ENCODE measurements at regions not wholly inside any gene's neighbourhood (a gene's known extent, or its start where the extent isn't known, plus 50 kb on each side); places are given as distances from the start of the nearest gene placed in this dataset.

DNA sequence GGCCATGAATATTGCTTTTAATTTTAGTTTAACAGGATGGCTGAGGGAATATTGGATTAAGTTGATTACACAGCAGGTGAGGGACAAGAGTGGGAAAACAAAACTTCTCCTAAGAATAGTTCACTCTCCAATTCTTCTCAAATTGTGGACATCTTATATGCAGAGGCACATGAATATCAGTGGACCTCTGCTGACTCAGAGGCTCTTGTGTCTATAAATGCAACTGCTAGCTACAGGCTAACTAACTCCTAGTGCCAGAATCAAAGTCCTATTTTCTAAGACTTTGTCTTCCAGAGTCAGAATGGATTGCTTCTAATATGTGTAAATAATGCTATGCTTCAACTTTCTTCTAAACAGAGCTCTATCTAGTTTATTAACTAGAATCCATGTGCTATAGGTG lies 175.8 kb downstream of the IL15 start:
- Mint-ChIP-seq H3K27ac (ENCODE audit: low read depth) (no peak overlapping the region), H3K9me3 (no peaks in the 10 kb centered on the region), H3K27me3 (peaks cover 52% of the 10 kb centered on the region), H3K4me1 (no peaks in the 10 kb centered on the region), H3K36me3 (ENCODE audit: insufficient read depth) (no peaks in the 10 kb centered on the region), H3K4me3 (no peak overlapping the region)
- no peak for ATAC-seq (replicated peaks; ENCODE audit: extremely low read depth, poor library complexity, severe bottlenecking)
- DNase-seq (ENCODE audit: low spot score in 2 of 2) = no peak

GRCh38 chr4:141814499-141814898 lies 178.1 kb downstream of the IL15 start:
- no peaks in the 10 kb centered on the region for H3K36me3 Mint-ChIP-seq (ENCODE audit: insufficient read depth)
- no peak for DNase-seq (ENCODE audit: low spot score in 2 of 2)
- no peak overlapping the region for H3K27ac Mint-ChIP-seq (ENCODE audit: low read depth)
- H3K4me1 Mint-ChIP-seq = no peaks in the 10 kb centered on the region
- H3K9me3 Mint-ChIP-seq = no peaks in the 10 kb centered on the region
- ATAC-seq (replicated peaks; ENCODE audit: extremely low read depth, poor library complexity, severe bottlenecking) = no peak
- no peak overlapping the region for H3K4me3 Mint-ChIP-seq
- H3K27me3 Mint-ChIP-seq = peaks cover 63% of the 10 kb centered on the region

GRCh38 chr4:141815646-141816045 lies 179.3 kb downstream of the IL15 start:
- ATAC-seq (replicated peaks; ENCODE audit: extremely low read depth, poor library complexity, severe bottlenecking) = no peak
- Mint-ChIP-seq H3K4me3 (no peak overlapping the region), H3K27ac (ENCODE audit: low read depth) (no peak overlapping the region)

GRCh38 chr4:141826260-141826659 lies 189.9 kb downstream of the IL15 start:
- H3K9me3 Mint-ChIP-seq = peaks cover 4% of the 10 kb centered on the region
- H3K36me3 Mint-ChIP-seq (ENCODE audit: insufficient read depth) = no peaks in the 10 kb centered on the region
- ATAC-seq (replicated peaks; ENCODE audit: extremely low read depth, poor library complexity, severe bottlenecking) (no peak), DNase-seq (ENCODE audit: low spot score in 2 of 2) (no peak)
- H3K4me1 Mint-ChIP-seq = no peaks in the 10 kb centered on the region
- H3K4me3 Mint-ChIP-seq = no peak overlapping the region
- no peak overlapping the region for H3K27ac Mint-ChIP-seq (ENCODE audit: low read depth)
- no peaks in the 10 kb centered on the region for H3K27me3 Mint-ChIP-seq

More at GRCh38 chr4:141815646-141816045, 179.3 kb downstream of the IL15 start:
- Mint-ChIP-seq H3K36me3 (ENCODE audit: insufficient read depth) (no peaks in the 10 kb centered on the region), H3K4me1 (no peaks in the 10 kb centered on the region), H3K9me3 (no peaks in the 10 kb centered on the region), H3K27me3 (peaks cover 59% of the 10 kb centered on the region)
- no peak for DNase-seq (ENCODE audit: low spot score in 2 of 2)

GRCh38 chr4:141833209-141833608 lies 196.8 kb downstream of the IL15 start:
- no peaks in the 10 kb centered on the region for H3K4me1 Mint-ChIP-seq
- ATAC-seq (replicated peaks; ENCODE audit: extremely low read depth, poor library complexity, severe bottlenecking) (no peak), DNase-seq (ENCODE audit: low spot score in 2 of 2) (no peak)
- no peaks in the 10 kb centered on the region for H3K36me3 Mint-ChIP-seq (ENCODE audit: insufficient read depth)
- H3K9me3 Mint-ChIP-seq = no peaks in the 10 kb centered on the region
- no peak overlapping the region for H3K27ac Mint-ChIP-seq (ENCODE audit: low read depth)
- H3K27me3 Mint-ChIP-seq = peaks cover 10% of the 10 kb centered on the region
- no peak overlapping the region for H3K4me3 Mint-ChIP-seq

DNA sequence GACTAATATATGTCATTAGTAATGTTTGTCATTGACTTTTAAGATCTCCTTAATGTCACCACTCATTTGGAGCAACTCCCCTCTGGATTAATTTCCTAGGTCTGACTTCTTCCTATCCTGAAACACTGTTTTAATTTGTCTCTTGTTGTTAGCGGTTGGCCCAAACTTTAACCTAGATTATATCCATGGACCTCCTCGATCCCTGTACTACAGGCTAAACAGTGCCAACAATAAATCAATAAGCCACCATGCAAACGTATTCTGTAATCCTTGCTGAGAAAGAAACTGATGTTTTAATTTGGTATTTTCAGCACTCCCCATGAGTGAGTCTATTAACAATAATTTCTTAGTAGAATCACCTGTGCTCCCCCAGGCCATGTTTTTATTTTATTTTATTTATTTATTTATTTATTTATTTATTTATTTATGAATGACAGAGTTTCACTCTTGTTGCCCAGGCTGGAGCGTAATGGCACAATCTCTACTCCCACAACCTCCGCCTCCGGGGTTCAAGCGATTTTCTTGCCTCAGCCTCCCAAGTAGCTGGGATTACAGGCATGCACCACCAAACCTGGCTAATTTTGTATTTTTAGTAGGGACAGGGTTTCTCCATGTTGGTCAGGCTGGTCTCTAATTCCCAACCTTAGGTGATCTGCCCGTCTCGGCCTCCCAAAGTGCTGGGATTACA lies 204.1 kb downstream of the IL15 start:
- no peak overlapping the region for H3K27ac Mint-ChIP-seq (ENCODE audit: low read depth)
- H3K4me1 Mint-ChIP-seq = no peaks in the 10 kb centered on the region
- H3K9me3 Mint-ChIP-seq = no peaks in the 10 kb centered on the region
- ATAC-seq (replicated peaks; ENCODE audit: extremely low read depth, poor library complexity, severe bottlenecking) = no peak
- no peak for DNase-seq (ENCODE audit: low spot score in 2 of 2)
- no peaks in the 10 kb centered on the region for H3K36me3 Mint-ChIP-seq (ENCODE audit: insufficient read depth)
- no peak overlapping the region for H3K4me3 Mint-ChIP-seq
- no peaks in the 10 kb centered on the region for H3K27me3 Mint-ChIP-seq

GRCh38 chr4:141843136-141843535 lies 206.8 kb downstream of the IL15 start:
- DNase-seq (ENCODE audit: low spot score in 2 of 2) (no peak), ATAC-seq (replicated peaks; ENCODE audit: extremely low read depth, poor library complexity, severe bottlenecking) (no peak)
- Mint-ChIP-seq H3K4me3 (no peak overlapping the region), H3K4me1 (no peaks in the 10 kb centered on the region), H3K27ac (ENCODE audit: low read depth) (no peak overlapping the region), H3K9me3 (no peaks in the 10 kb centered on the region), H3K36me3 (ENCODE audit: insufficient read depth) (no peaks in the 10 kb centered on the region), H3K27me3 (no peaks in the 10 kb centered on the region)

DNA sequence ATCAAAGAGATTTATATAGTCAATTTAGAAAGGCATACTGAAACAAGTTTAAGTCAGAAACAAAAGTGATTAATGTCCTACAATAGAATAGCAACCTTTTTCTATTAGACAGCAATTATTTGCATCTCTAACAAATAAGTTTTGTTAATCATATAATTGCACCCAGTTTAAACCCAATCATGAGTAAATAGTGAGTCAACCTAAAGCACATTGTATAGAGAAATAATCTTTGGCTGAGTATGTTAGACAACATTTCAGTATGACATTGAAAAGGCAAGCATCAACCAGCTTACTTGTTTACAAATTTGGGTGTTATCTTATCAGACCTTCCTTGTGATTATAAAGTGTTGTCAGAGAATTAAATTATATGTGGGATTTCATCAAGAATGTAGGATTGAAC lies 209.5 kb downstream of the IL15 start:
- Mint-ChIP-seq H3K4me3 (no peak overlapping the region), H3K27ac (ENCODE audit: low read depth) (no peak overlapping the region), H3K36me3 (ENCODE audit: insufficient read depth) (no peaks in the 10 kb centered on the region), H3K4me1 (no peaks in the 10 kb centered on the region), H3K27me3 (peaks cover 9% of the 10 kb centered on the region), H3K9me3 (no peaks in the 10 kb centered on the region)
- DNase-seq (ENCODE audit: low spot score in 2 of 2) (no peak), ATAC-seq (replicated peaks; ENCODE audit: extremely low read depth, poor library complexity, severe bottlenecking) (no peak)

GRCh38 chr4:141849367-141849766 lies 213.0 kb downstream of the IL15 start:
- Mint-ChIP-seq H3K9me3 (no peaks in the 10 kb centered on the region), H3K27me3 (peaks cover 9% of the 10 kb centered on the region), H3K27ac (ENCODE audit: low read depth) (no peak overlapping the region), H3K36me3 (ENCODE audit: insufficient read depth) (peaks cover 2% of the 10 kb centered on the region), H3K4me1 (no peaks in the 10 kb centered on the region), H3K4me3 (no peak overlapping the region)
- ATAC-seq (replicated peaks; ENCODE audit: extremely low read depth, poor library complexity, severe bottlenecking) (no peak), DNase-seq (ENCODE audit: low spot score in 2 of 2) (no peak)

DNA sequence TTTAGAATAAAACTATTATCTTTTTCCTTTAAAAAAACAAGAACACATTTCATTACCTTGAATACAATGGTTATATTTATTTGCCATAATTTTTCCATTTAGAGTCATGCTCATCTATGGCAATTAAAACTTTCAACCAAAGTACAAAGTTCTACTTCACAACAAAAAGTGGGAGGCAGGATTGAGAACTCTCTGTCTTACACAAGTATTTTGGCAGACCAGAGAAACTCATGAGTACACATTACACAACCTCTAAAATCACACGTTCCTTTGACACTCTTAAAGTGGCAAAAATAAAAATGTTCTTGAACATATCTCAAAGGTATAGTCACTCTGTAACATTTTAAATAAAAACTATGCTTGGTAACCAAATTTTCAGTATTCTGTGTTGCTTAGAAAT lies 213.4 kb downstream of the IL15 start:
- ATAC-seq (replicated peaks; ENCODE audit: extremely low read depth, poor library complexity, severe bottlenecking) (no peak), DNase-seq (ENCODE audit: low spot score in 2 of 2) (no peak)
- H3K4me3 Mint-ChIP-seq = no peak overlapping the region
- H3K27ac Mint-ChIP-seq (ENCODE audit: low read depth) = no peak overlapping the region
- no peaks in the 10 kb centered on the region for H3K4me1 Mint-ChIP-seq
- peaks cover 2% of the 10 kb centered on the region for H3K36me3 Mint-ChIP-seq (ENCODE audit: insufficient read depth)
- peaks cover 9% of the 10 kb centered on the region for H3K27me3 Mint-ChIP-seq
- no peaks in the 10 kb centered on the region for H3K9me3 Mint-ChIP-seq

- H3K27ac Mint-ChIP-seq (ENCODE audit: low read depth) = no peak overlapping the region
- ATAC-seq (replicated peaks; ENCODE audit: extremely low read depth, poor library complexity, severe bottlenecking) (no peak), DNase-seq (ENCODE audit: low spot score in 2 of 2) (no peak)
- peaks cover 2% of the 10 kb centered on the region for H3K36me3 Mint-ChIP-seq (ENCODE audit: insufficient read depth)
- no peaks in the 10 kb centered on the region for H3K9me3 Mint-ChIP-seq
- peaks cover 20% of the 10 kb centered on the region for H3K27me3 Mint-ChIP-seq
- H3K4me1 Mint-ChIP-seq = no peaks in the 10 kb centered on the region
- no peak overlapping the region for H3K4me3 Mint-ChIP-seq
These were observed 215.0 kb downstream of the IL15 start for GRCh38 chr4:141851246-141851891.

- Mint-ChIP-seq H3K4me1 (no peaks in the 10 kb centered on the region), H3K4me3 (no peak overlapping the region), H3K27ac (ENCODE audit: low read depth) (no peak overlapping the region), H3K36me3 (ENCODE audit: insufficient read depth) (peaks cover 2% of the 10 kb centered on the region), H3K27me3 (peaks cover 38% of the 10 kb centered on the region), H3K9me3 (no peaks in the 10 kb centered on the region)
- DNase-seq (ENCODE audit: low spot score in 2 of 2) = no peak
- no peak for ATAC-seq (replicated peaks; ENCODE audit: extremely low read depth, poor library complexity, severe bottlenecking)
These were observed 216.8 kb downstream of the IL15 start for GRCh38 chr4:141853091-141853764.

DNA sequence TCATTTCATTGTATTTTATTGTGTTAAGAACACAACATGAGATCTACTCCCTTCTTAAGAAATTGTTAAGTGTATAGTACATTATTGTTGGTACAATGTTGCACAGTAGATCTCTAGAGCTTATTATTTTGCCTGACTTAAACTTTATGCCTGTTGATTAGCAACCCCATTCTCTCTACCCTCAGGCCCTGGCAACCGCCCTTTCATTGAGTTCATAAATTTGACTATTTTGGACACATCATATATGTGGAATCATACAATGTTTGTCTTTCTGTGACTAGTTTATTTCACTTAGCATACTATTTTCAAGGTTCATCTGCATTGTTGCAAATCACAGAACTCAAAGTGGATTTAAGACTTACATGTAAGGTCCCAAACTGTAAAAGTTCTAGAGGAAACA lies 222.1 kb downstream of the IL15 start:
- no peak overlapping the region for H3K27ac Mint-ChIP-seq (ENCODE audit: low read depth)

More for the DNA sequence above, 222.1 kb downstream of the IL15 start:
- Mint-ChIP-seq H3K4me3 (no peak overlapping the region), H3K36me3 (ENCODE audit: insufficient read depth) (no peaks in the 10 kb centered on the region), H3K27me3 (peaks cover 39% of the 10 kb centered on the region), H3K9me3 (no peaks in the 10 kb centered on the region), H3K4me1 (no peaks in the 10 kb centered on the region)
- DNase-seq (ENCODE audit: low spot score in 2 of 2) (no peak), ATAC-seq (replicated peaks; ENCODE audit: extremely low read depth, poor library complexity, severe bottlenecking) (no peak)

All from central memory CD8-positive, alpha-beta T cell (primary cell).